ENCODE measurements at regions not wholly inside any gene's neighbourhood (a gene's known extent, or its start where the extent isn't known, plus 50 kb on each side); places are given as distances from the start of the nearest gene placed in this dataset.

- Histone ChIP-seq H3K79me1 (ENCODE audit: insufficient read depth, low read depth, low read length, poor library complexity, severe bottlenecking) (no peaks in the 10 kb centered on the region), H3K9ac (ENCODE audit: extremely low read depth, insufficient read length, low read length) (no peak overlapping the region), H4K20me1 (ENCODE audit: control insufficient read depth, insufficient read depth, insufficient read length) (no peaks in the 10 kb centered on the region), H3K79me2 (ENCODE audit: insufficient read depth, low read length) (no peaks in the 10 kb centered on the region), H3K9me3 (ENCODE audit: control insufficient read depth, low read depth, low read length) (no peaks in the 10 kb centered on the region), H3T11ph (ENCODE audit: low read length) (no peak overlapping the region), H3K56ac (ENCODE audit: insufficient read length, low read depth, low read length) (no peak overlapping the region), H3K23ac (ENCODE audit: insufficient read length, low read depth, low read length) (no peak overlapping the region), H2BK20ac (ENCODE audit: low read depth, low read length, poor library complexity, severe bottlenecking) (no peak overlapping the region), H4K8ac (replicated peaks; ENCODE audit: insufficient read length, low read depth, low read length) (no peak overlapping the region), H3K23me2 (ENCODE audit: insufficient read length, low read depth, low read length, poor library complexity, severe bottlenecking) (no peaks in the 10 kb centered on the region), H3K27ac (ENCODE audit: insufficient read length, low read depth, low read length) (no peak overlapping the region), H4K5ac (ENCODE audit: insufficient read length, low read depth, low read length) (no peak overlapping the region), H3K4me1 (ENCODE audit: insufficient read depth, low read length) (0 out of 2 replicates have a peak, but pooled peaks cover 2% of the 10 kb centered on the region), H2BK12ac (ENCODE audit: insufficient read length, low read depth, low read length) (no peak overlapping the region), H4K91ac (ENCODE audit: insufficient read length, low read depth, low read length) (no peak overlapping the region), H3K18ac (ENCODE audit: insufficient read length, low read depth, low read length) (no peak overlapping the region), H3K14ac (ENCODE audit: insufficient read depth, low read length) (no peak overlapping the region), H3K4ac (ENCODE audit: low read depth, low read length) (no peak overlapping the region), H3K4me2 (ENCODE audit: insufficient read depth, insufficient read length, low read length) (no peak overlapping the region), H2AFZ (ENCODE audit: low read length) (no peak overlapping the region), H2AK5ac (ENCODE audit: insufficient read length, low read length) (no peak overlapping the region), H2BK5ac (ENCODE audit: insufficient read length, low read length) (no peak overlapping the region), H2BK15ac (ENCODE audit: low read depth, low read length) (no peak overlapping the region), H2BK120ac (ENCODE audit: low read depth, low read length, poor library complexity, severe bottlenecking) (no peak overlapping the region), H3K27me3 (ENCODE audit: insufficient read depth, low read length) (no peaks in the 10 kb centered on the region)
- no peaks in the 10 kb centered on the region for H3K4me1 Mint-ChIP-seq
- H3K27me3 Mint-ChIP-seq (ENCODE audit: low read depth) = no peaks in the 10 kb centered on the region
- H3K4me3 Mint-ChIP-seq = no peak overlapping the region
- no peaks in the 10 kb centered on the region for H3K36me3 Mint-ChIP-seq (ENCODE audit: insufficient read depth in 1 of 3, low read depth in 3 of 3)
- peak; percentile 66 for DNase-seq
- TF ChIP-seq CTCF (conservative IDR thresholded peaks at IDR 0.05) = peak; percentile 77
- no CpG with 5 or more reads among the region's 1 CpG for WGBS (ENCODE audit: extremely low coverage, insufficient read length, low lambda C conversion rate)
- no peak overlapping the region for H3K27ac Mint-ChIP-seq
- no peaks in the 10 kb centered on the region for H3K9me3 Mint-ChIP-seq
These were observed 422.5 kb upstream of the RGS17 start for GRCh38 chr6:153553627-153554026.
